DND-41 (cell line): ENCODE measurements at regions not wholly inside any gene's neighbourhood (a gene's known extent, or its start where the extent isn't known, plus 50 kb on each side); places are given as distances from the start of the nearest gene placed in this dataset.

Source experiments
- EZH2 ChIP-seq: IDR thresholded peaks from 3 replicates; pipeline ENCODE4 v1.6.1; 2012; ENCODE audit warnings: borderline replicate concordance, low read depth, mild to moderate bottlenecking, moderate library complexity, low read length, inconsistent platforms; ENCODE audit not compliant: severe bottlenecking
- TF ChIP-seq, protein P1 (sequence below): IDR thresholded peaks from 2 replicates; pipeline ENCODE4 v1.5.1; 2012; ENCODE audit warnings: borderline replicate concordance, low read length, moderate library complexity, mild to moderate bottlenecking; ENCODE audit not compliant: poor library complexity, severe bottlenecking; ENCODE audit errors: extremely low read depth

DNA sequence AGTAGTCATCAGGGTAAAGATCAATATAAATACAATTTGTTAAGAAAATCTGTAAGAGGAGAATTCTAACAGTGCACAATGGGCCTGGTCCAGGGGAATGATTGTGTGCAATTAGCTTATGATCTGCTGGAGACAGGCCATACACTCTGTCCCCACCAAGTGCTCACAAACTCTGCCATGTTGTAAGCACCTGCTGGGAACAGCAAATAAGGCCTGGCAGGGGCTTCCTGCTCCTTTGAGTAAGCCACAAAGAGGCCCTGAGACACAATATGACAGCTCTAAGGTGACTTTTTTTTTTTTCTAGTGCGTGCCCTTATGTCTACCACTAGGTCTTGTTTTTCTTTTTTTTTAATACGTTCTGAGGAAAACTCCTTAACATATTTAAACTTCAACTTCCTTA, 866.3 kb upstream of the PCDH7 start:
- TF ChIP-seq, protein P1, sequence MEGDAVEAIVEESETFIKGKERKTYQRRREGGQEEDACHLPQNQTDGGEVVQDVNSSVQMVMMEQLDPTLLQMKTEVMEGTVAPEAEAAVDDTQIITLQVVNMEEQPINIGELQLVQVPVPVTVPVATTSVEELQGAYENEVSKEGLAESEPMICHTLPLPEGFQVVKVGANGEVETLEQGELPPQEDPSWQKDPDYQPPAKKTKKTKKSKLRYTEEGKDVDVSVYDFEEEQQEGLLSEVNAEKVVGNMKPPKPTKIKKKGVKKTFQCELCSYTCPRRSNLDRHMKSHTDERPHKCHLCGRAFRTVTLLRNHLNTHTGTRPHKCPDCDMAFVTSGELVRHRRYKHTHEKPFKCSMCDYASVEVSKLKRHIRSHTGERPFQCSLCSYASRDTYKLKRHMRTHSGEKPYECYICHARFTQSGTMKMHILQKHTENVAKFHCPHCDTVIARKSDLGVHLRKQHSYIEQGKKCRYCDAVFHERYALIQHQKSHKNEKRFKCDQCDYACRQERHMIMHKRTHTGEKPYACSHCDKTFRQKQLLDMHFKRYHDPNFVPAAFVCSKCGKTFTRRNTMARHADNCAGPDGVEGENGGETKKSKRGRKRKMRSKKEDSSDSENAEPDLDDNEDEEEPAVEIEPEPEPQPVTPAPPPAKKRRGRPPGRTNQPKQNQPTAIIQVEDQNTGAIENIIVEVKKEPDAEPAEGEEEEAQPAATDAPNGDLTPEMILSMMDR, result no peak
- no peak for TF ChIP-seq EZH2
